NCI-H2171 treated with DMSO at 0.1 percent for 48 hours (cell line): ENCODE measurements at regions not wholly inside any gene's neighbourhood (a gene's known extent, or its start where the extent isn't known, plus 50 kb on each side); places are given as distances from the start of the nearest gene placed in this dataset.

Source experiments
- DNase-seq: peaks from one replicate; lab custom pipeline; 2025; lab: John Stamatoyannopoulos, UW

- DNase-seq: no peak
Observed at GRCh38 chr5:144065786-144066185, 104.7 kb downstream of the YIPF5 start.

DNA sequence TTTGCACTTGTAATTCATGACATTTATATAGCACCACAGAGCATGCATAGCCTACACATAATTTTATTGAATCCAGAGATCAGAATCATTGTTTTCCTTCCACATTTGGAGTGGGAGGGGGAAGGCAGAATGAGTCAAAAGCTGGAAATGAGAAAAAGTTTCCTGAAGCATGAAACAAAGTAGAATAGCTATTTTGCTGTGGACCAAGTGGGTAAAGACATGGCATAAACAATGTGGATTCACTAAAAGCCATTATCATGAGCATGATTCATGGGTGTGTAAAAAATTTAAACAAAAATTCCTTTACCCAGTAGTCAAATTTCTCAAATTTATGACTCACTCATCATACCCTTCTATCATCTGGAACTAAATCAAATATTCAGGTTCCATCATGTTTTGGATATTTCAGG is 97.9 kb downstream of the YIPF5 start:
- no peak for DNase-seq

- DNase-seq: no peak
Observed at GRCh38 chr5:144076521-144077083, 93.9 kb downstream of the YIPF5 start.

GRCh38 chr5:144083185-144083584 is 87.3 kb downstream of the YIPF5 start:
- DNase-seq: no peak

- DNase-seq: no peak
Observed at GRCh38 chr5:144084971-144085370, 85.5 kb downstream of the YIPF5 start.

GRCh38 chr5:144085381-144085780 is 85.1 kb downstream of the YIPF5 start:
- DNase-seq: no peak

DNA sequence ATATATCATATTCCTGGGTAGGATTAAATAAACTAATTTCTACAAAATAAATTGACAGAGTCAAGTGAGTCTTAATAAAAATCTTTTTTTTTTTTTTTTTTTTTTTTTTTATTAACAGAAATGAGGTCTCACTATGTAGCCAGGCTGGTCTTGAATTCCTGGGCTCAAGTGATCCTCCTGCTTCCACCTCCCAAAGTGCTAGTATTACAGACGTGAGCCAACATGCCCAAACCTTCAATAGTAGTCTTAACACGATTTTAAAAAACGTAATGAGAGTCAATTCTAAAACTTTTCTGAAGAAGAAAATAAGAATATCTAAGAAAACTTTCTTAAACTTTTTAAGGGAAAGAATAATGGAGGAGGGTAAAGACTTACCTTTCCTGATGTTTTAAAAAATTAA is 84.2 kb downstream of the YIPF5 start:
- DNase-seq: no peak

DNA sequence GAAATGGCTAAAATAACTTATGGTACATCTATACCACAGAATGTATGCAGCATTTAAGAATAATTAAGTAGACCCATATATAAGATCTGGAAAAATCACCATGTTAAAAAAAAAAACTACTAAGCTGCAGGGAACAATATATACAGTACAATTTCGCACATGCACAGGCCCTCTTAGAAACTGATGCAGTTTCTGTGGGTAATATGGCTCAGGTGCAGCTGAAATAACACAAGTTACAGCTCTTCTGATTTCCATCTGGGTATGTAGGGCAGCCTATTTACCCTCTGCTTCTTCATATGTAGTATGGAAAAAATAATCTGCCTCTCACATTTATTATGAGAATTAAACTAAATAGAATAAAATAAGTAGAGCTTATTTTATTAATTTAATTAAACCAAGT is 82.9 kb downstream of the YIPF5 start:
- DNase-seq: no peak

DNA sequence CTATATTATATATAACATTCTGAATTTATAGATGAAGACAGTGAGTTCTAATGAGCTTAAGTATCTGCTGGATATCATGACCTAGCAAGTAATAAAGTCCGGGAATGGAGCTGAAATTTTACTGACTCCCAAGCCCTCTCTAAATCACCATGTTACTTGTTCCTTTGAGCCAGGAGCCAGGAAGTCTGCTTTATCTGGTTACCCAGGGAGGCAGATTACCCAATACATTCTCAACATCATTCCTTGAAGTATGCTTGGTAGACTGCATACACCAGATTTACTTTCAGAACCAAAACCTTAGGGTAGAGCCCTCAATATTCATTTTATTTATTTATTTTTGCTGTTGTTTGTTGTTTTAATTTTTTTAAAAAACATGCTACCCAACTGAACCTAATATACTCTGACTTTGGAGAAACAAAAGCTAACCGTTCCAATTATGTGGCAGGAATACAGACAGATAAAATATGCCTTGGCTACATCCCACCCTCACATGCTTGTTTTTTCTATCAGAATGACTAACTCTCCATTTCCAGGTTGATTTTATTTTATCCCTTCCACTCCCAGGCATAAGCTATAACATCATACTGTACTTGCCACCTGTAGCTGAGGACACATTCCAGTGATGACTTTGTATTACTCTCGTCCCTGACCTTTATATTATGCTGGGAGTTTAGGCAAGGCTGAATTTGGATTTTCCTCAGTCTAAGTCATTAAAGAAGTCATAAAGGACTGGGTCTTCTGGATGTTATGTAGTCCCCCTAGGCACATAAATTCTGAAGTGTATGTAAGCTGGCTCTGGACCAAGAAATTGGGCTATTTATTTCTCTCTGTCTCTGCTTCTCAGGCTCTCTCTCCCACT is 82.0 kb downstream of the YIPF5 start:
- DNase-seq: no peak

DNA sequence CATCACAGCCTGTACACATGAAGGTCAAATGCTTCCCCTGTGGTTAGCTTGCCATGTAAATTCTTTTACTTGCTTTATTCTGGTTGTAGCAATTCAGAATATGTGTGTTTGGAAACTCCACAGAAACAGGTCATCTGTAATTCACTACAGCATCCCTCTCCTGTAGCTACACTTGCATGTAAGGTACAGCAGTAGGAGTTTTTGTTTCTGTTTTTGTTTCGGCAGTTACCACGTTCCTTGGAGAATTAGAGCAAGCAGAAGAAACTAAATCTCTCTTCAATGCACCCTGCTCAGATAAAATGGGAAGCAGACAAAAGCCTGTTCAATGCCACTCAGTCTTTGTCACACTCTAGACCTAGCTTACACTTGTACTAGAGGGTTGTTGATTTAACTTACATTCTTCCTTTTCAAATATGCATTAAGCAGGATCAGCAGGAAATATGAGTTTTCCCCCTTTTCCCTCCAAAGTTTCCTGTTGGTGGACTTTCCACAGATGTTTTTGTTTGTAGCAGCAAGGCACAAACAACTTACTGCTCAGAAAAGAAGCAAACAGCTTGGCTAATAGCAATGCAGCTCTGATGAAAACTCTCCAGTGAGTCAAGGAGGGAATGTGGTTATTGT is 80.9 kb downstream of the YIPF5 start:
- no peak for DNase-seq

GRCh38 chr5:144092508-144092907 is 78.0 kb downstream of the YIPF5 start:
- no peak for DNase-seq

DNA sequence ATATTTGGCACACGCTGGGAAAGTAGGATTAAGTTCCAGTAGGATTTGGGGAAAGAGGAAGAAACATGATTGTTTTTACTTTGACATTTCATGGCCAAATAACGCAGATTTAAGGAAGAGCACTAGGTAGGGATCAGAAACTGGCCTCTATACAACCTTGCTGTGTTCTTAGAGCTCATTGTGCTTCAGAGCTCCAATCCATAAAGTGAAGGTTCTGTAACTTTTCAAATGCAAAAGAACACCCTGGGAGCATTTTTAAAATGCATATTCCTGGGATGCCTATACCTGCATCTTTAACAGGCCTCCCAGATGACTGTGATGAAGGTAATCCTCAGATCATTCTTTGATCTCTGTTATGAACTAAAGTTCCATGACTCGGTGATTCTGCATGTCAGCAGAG is 77.1 kb downstream of the YIPF5 start:
- no peak for DNase-seq

- no peak for DNase-seq
Observed at GRCh38 chr5:144093868-144094267, 76.6 kb downstream of the YIPF5 start.

DNA sequence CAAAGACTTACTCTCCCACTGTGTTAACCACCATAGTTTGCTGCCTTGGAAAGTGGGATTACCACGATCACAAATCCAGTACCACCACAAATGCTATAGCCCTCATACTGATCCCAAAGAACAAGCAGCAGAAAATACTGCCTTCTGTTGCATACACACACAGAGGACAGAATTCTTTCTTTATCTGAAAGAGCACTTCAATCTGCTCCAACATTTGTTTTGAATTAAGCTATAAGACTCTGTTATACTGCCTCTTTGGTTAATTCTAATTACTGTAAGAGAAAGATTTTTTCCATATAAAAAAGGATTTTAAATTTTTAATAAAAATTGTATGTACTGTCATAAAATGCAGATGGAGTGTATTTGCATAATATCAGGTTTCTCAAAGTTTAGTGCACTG is 69.8 kb downstream of the YIPF5 start:
- no peak for DNase-seq

- no peak for DNase-seq
Observed at GRCh38 chr5:144101616-144102015, 68.8 kb downstream of the YIPF5 start.

DNA sequence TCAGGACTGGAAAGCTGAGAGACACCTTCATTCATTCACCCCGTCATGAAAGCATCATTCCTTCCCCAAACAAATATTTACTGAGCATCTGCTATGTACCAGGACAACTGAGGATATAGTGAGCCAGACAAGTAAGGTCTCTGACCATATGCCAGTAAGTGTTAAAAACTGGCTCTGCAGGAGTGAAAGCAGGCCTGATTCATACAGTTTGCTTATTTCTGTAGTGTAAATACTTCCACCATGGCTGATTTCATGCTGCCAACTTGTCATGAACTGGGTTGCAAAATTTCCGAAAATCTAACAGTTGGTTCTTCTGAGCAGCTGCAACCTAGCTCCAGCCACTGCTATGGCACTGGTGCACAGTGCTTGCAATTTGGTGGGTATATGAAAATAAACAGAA is 68.1 kb downstream of the YIPF5 start:
- no peak for DNase-seq

DNA sequence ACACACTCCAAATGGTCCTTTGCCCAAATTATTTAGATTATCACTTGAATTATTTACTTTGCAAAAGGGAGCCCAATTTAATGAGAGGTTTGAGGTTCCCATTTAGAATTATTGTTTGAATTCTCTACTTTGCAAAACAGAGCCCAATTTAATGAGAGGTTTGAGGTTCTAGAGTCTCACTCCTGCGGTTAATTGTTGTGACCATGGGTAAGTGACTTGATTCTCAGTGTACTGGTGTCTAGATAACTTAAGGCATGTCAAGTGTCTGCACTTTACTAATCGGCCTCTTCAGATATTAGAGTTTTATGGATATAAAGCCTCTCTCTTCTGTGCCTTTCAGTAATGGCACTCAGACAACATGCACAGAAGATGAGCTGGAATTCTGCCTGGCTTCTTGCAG is 67.5 kb downstream of the YIPF5 start:
- no peak for DNase-seq

- DNase-seq: no peak
Observed at GRCh38 chr5:144103611-144104485, 66.6 kb downstream of the YIPF5 start.

GRCh38 chr5:144105371-144105770 is 65.1 kb downstream of the YIPF5 start:
- no peak for DNase-seq

- no peak for DNase-seq
Observed at GRCh38 chr5:144108131-144108530, 62.3 kb downstream of the YIPF5 start.
